ENCODE measurements at regions not wholly inside any gene's neighbourhood (a gene's known extent, or its start where the extent isn't known, plus 50 kb on each side); places are given as distances from the start of the nearest gene placed in this dataset. TPM values are rescaled to one million over a fixed set of nuclear protein-coding genes. Genes with fewer than 3 reads are reported as not detected.

DNA sequence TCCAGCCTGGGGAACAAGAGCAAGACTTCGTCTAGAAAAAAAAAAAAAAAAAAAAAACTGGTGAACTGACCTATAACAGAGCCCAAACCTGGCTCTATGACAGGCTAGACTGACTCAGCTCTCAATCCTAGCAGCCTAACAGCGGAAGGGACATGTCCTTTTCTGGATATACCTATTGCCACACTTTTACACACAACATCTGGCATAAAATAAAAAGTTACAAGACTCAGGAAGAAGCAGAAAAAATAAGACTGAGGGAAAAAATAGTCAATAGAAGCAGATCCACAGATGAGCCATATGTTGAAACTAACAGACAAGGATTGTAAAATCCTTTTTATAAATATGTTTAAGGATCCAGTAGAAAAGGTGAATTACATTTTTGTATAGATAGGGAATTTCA is 57.5 kb upstream of the IPO9 start:
- intact Hi-C loops (cut with micrococcal nuclease): no loop called here
- peaks cover 7% of the 10 kb centered on the region for H3K9me3 Mint-ChIP-seq
- peaks cover 3% of the 10 kb centered on the region for H3K36me3 Mint-ChIP-seq (ENCODE audit: low read depth)
- no peak for DNase-seq
- H3K27me3 Mint-ChIP-seq (ENCODE audit: low read depth): no peaks in the 10 kb centered on the region
- no peaks in the 10 kb centered on the region for H3K4me1 Mint-ChIP-seq (ENCODE audit: low read depth)
- H3K4me3 Mint-ChIP-seq: no peak overlapping the region
- CTCF ChIA-PET: no interaction called here
- H3K27ac Mint-ChIP-seq: no peak overlapping the region

DNA sequence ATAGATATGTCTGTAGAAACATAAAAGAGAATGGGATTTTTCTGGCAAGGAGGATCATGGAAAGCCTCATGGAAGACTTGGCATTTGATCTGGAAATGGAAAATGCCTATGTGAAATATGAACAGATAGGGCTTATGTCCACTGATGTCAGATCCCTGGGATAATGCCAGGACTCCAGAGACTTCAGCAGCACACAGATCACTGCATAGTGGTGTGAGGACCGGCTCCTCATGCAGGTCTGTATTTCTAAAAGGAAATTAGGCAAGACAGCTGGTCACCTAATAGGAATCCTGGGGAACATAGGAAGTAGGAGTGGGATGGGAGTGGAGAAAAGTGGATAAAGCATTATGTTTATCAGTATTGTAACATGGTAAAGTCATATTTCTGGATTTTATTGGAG is 56.8 kb upstream of the IPO9 start:
- CTCF ChIA-PET: no interaction called here
- Mint-ChIP-seq H3K36me3 (ENCODE audit: low read depth) (peaks cover 3% of the 10 kb centered on the region), H3K27me3 (ENCODE audit: low read depth) (no peaks in the 10 kb centered on the region), H3K4me1 (ENCODE audit: low read depth) (no peaks in the 10 kb centered on the region), H3K27ac (no peak overlapping the region), H3K4me3 (no peak overlapping the region), H3K9me3 (peaks cover 7% of the 10 kb centered on the region)
- intact Hi-C loops (cut with micrococcal nuclease): no loop called here
- no peak for DNase-seq

DNA sequence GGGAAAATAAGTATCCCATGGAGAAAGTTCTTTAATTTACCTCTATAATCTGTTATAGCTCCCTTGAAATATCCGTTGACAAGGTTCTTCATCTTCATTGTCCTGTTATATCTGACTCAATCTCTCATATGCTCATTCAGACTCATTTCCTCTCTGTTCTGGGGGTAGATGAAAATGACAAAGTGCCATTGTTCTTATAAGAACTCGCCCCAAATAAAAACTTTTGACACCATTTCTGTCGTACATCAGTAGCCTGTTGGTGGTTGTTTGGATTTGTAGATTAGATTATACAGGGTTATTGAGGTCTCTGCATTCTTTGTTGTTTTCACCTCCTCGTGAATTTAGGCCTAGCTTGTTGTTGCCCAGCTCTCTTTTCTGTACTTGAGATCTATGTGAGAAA is 55.2 kb upstream of the IPO9 start:
- Mint-ChIP-seq H3K4me1 (ENCODE audit: low read depth) (no peaks in the 10 kb centered on the region), H3K36me3 (ENCODE audit: low read depth) (peaks cover 3% of the 10 kb centered on the region), H3K27ac (no peak overlapping the region), H3K9me3 (peaks cover 7% of the 10 kb centered on the region), H3K4me3 (no peak overlapping the region), H3K27me3 (ENCODE audit: low read depth) (no peaks in the 10 kb centered on the region)
- no peak for DNase-seq
- intact Hi-C loops (cut with micrococcal nuclease): no loop called here
- CTCF ChIA-PET: interaction anchor here (0.7 to 1.6 kb wide), 3 partner anchors 15 to 329 kb away, joined by 3 to 4 read pairs (median 4); no protein-coding TSS in a partner anchor

DNA sequence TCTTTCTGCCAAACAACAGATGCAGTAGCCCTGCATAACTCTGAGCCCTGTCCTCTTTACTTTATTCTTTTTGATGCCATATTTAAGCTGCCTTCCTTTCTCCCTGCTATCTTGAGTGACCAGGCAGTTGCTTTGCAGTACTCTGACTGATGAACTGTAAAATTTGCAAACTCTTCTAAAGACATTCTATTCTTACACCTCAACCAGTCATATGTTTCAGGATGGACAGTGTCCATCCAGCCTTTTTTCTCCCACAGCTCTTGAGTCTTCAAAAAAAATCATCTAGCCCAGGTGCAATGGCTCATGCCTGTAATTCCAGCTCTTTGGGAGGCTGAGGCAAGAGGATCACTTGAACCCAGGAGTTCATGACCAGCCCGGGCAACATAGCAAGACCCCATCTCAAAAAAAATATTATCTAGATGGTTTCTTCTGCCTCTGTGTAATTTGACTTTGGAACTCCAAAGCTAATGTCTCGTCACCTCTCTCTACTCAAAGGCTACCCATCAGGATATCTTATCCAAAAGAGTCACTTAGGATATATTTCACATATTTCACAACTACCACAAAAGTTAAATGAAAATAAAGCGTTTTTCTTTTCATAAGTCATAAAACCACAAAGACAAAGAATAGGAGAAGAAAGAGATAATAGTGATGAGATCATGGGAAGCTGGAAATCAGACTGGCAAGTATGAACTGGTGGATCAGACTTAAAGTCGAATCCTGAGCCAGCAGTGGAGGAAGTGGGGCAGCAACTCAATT is 54.6 kb upstream of the IPO9 start:
- no peak for DNase-seq
- Mint-ChIP-seq H3K9me3 (peaks cover 7% of the 10 kb centered on the region), H3K27ac (no peak overlapping the region), H3K36me3 (ENCODE audit: low read depth) (peaks cover 3% of the 10 kb centered on the region), H3K27me3 (ENCODE audit: low read depth) (no peaks in the 10 kb centered on the region), H3K4me3 (no peak overlapping the region), H3K4me1 (ENCODE audit: low read depth) (no peaks in the 10 kb centered on the region)
- CTCF ChIA-PET: interaction anchor here (0.6 to 1.6 kb wide), 5 partner anchors 14 to 328 kb away, joined by 3 to 4 read pairs (median 3); no protein-coding TSS in a partner anchor
- intact Hi-C loops (cut with micrococcal nuclease): no loop called here

DNA sequence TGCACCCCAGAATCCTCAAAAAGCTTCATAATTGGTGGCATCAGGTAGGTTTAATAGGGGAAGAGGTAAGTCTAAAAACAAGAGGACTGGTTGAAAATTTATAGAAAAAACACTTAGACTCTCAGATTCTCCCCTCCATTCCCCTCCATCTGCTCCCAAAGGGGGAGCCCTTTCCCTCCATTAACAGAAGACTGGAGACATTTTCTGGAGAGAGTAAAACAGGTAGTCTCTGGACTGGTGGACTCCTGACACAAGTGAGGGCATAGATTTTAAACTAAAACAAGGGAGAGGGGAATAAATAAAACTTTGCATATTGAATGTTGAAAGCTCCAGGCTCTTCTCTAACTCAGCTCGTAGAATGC is 54.0 kb upstream of the IPO9 start:
- CTCF ChIA-PET: interaction anchor here (0.6 to 1.6 kb wide), 3 partner anchors 14 to 262 kb away, joined by 3 to 4 read pairs (median 3); no protein-coding TSS in a partner anchor
- DNase-seq: no peak
- intact Hi-C loops (cut with micrococcal nuclease): no loop called here
- Mint-ChIP-seq H3K4me3 (no peak overlapping the region), H3K9me3 (peaks cover 7% of the 10 kb centered on the region), H3K36me3 (ENCODE audit: low read depth) (peaks cover 3% of the 10 kb centered on the region), H3K4me1 (ENCODE audit: low read depth) (no peaks in the 10 kb centered on the region), H3K27me3 (ENCODE audit: low read depth) (no peaks in the 10 kb centered on the region), H3K27ac (no peak overlapping the region)

DNA sequence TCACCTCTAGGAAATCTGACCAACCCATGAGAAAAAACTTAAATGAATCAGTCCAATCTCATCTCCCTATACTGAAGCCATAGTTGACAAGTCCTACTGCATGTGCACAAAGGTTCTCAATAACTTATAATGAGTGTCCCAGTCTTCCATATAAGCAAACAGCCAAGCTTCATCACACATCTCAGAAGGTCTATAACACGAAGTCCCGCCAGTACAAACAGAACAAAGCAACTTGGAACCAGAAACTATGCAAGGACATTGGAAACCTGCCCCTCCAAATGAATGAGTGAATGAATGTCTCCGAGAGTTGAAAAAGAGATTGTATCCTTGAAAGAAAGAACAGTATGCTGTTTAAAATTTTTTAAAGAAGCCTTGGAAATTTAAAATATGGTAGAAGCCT is 53.6 kb upstream of the IPO9 start:
- DNase-seq: no peak
- Mint-ChIP-seq H3K9me3 (peaks cover 7% of the 10 kb centered on the region), H3K4me3 (no peak overlapping the region), H3K27me3 (ENCODE audit: low read depth) (no peaks in the 10 kb centered on the region), H3K36me3 (ENCODE audit: low read depth) (peaks cover 3% of the 10 kb centered on the region), H3K27ac (no peak overlapping the region), H3K4me1 (ENCODE audit: low read depth) (no peaks in the 10 kb centered on the region)
- intact Hi-C loops (cut with micrococcal nuclease): no loop called here
- CTCF ChIA-PET: interaction anchor here (0.6 to 0.7 kb wide), 2 partner anchors 18 to 263 kb away, joined by 3 read pairs; no protein-coding TSS in a partner anchor

DNA sequence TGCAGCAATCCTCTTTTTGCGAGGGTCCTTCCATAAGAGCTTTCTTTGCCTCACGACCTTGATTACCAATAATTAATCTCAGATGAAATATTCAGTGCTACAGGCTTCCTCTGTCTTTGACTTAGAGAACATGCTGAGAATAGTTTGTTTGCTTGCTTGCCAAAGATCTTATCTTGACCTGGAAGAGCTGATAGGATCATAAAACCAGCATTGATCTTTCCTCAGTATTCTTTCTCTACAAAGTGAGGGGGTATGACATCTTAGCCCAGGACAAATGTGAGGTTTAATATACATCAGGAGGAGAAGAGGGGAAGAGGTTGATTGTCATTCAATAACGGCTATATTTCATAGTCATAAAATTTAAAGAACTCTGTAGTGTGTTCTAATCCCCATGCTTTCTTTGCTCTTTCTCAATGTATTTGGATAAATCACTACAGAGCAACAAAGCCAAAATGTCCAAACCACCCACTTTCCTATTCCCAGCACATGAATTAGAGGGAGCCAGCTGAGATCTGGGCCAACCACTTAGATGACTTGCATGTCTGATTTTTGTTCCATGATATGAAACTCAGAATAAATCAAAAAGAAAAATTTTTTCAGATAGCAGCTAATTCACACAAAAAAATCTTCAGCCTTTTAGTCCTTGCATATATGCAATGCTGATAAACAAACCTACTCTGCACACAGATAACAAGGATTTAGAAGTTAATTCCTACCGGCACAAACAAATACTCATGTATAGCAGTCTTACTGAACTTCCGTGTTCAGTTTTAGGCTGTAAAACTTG is 50.5 kb upstream of the IPO9 start:
- no peaks in the 10 kb centered on the region for H3K9me3 Mint-ChIP-seq
- intact Hi-C loops (cut with micrococcal nuclease): no loop called here
- no peak overlapping the region for H3K27ac Mint-ChIP-seq
- H3K4me3 Mint-ChIP-seq: no peak overlapping the region
- CTCF ChIA-PET: interaction anchor here (1.7 kb wide), 1 partner anchor 15 kb away, joined by 6 read pairs; no protein-coding TSS in a partner anchor
- no peaks in the 10 kb centered on the region for H3K4me1 Mint-ChIP-seq (ENCODE audit: low read depth)
- H3K36me3 Mint-ChIP-seq (ENCODE audit: low read depth): peaks cover 1% of the 10 kb centered on the region
- H3K27me3 Mint-ChIP-seq (ENCODE audit: low read depth): no peaks in the 10 kb centered on the region
- no peak for DNase-seq

Small RNA genes lying in the stretch of these regions (microRNA-seq; reads per million reads assigned to microRNA genes)
- not detected for gene MIR5191 (ENCODE audit: borderline microRNAs expressed, borderline replicate concordance)
